ENCODE measurements at regions not wholly inside any gene's neighbourhood (a gene's known extent, or its start where the extent isn't known, plus 50 kb on each side); places are given as distances from the start of the nearest gene placed in this dataset.
"Not testable (repeated sequence)": the region's sequence is repeated elsewhere in the genome, so short reads cannot be mapped to it uniquely, and the experiment has no call there.

DNA sequence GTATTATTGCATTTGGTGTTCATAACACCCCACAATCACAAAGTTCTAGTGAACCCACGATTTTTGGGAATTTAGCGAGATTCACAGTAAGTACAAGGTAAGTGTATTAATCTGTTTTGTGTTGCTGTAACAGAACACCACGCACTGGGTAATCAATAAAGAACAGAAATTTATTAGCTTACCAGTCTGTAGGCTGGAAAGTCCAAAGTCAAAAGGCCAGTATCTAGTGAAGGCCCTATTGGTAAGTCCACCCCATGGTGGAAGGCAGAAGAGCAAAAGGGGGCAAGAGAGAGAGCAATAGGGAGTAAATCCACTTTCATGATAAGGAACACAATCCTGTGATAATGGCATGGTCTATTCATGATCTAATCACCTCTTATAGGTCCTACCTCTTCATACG is 190.3 kb upstream of the KCNMB2 start:
- intact Hi-C loops (cut with micrococcal nuclease; ENCODE audit: unreplicated experiment) = no loop called here
- Histone ChIP-seq H3K9me2 (ENCODE audit: insufficient read depth) (no peaks in the 10 kb centered on the region), H3K79me2 (ENCODE audit: low read depth) (no peaks in the 10 kb centered on the region), H3K36me3 (ENCODE audit: low read depth) (no peaks in the 10 kb centered on the region), H3K4me1 (replicated peaks; ENCODE audit: insufficient read depth) (no peaks in the 10 kb centered on the region), H3K27ac (no peak overlapping the region), H3K4me3 (no peak overlapping the region), H2AFZ (no peak overlapping the region), H3F3A (ENCODE audit: insufficient read depth, low read depth) (no peaks in the 10 kb centered on the region), H3K9me3 (ENCODE audit: insufficient read depth, low read depth) (no peaks in the 10 kb centered on the region), H4K20me1 (ENCODE audit: insufficient read depth) (no peaks in the 10 kb centered on the region), H3K4me2 (no peak overlapping the region), H3K27me3 (ENCODE audit: insufficient read depth, low read depth) (no peaks in the 10 kb centered on the region)
- POLR2A ChIA-PET (ENCODE audit: unreplicated experiment) = no interaction called here
- BruUV-seq (replicated peaks) = no TSS peak
- DNase-seq = no peak
- CTCF ChIA-PET = no interaction called here
- TF ChIP-seq EZH2 (IDR thresholded peaks at IDR 0.05; ENCODE audit: low read depth) = no peak
- TF ChIP-seq, protein P1, sequence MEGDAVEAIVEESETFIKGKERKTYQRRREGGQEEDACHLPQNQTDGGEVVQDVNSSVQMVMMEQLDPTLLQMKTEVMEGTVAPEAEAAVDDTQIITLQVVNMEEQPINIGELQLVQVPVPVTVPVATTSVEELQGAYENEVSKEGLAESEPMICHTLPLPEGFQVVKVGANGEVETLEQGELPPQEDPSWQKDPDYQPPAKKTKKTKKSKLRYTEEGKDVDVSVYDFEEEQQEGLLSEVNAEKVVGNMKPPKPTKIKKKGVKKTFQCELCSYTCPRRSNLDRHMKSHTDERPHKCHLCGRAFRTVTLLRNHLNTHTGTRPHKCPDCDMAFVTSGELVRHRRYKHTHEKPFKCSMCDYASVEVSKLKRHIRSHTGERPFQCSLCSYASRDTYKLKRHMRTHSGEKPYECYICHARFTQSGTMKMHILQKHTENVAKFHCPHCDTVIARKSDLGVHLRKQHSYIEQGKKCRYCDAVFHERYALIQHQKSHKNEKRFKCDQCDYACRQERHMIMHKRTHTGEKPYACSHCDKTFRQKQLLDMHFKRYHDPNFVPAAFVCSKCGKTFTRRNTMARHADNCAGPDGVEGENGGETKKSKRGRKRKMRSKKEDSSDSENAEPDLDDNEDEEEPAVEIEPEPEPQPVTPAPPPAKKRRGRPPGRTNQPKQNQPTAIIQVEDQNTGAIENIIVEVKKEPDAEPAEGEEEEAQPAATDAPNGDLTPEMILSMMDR (conservative IDR thresholded peaks at IDR 0.05) = no peak

DNA sequence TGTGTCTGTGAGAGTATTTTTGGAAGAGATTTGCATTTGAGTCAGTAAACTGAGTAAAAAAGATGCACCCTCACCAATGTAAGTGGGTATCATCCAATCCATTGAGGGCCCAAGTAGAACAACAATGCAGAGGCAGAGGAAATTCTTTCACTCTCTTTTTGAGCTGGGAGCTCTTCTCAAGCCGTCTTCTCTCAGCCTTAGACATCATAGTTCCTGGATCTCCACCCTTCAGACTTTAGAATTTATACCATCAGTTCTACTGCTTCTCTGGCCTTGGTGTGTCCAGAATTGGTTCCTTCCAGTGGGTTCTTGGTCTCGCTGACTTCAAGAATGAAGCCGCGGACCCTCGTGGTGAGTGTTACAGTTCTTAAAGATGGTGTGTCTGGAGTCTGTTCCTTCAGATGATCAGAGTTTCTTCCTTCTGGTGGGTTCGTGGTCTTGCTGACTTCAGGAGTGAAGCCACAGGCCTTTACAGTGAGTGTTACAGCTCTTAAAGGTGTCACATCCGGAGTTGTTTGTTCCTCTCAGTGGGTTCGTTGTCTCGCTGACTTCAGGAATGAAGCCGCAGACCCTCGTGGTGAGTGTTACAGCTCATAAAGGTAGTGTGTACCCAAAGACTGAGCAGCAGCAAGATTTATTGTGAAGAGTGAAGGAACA is 187.5 kb upstream of the KCNMB2 start:
- CTCF ChIA-PET; H3K4me3 ChIP-seq; intact Hi-C loops (cut with micrococcal nuclease; ENCODE audit: unreplicated experiment); H3K27ac ChIP-seq; H3K27me3 ChIP-seq (ENCODE audit: insufficient read depth, low read depth); H3K36me3 ChIP-seq (ENCODE audit: low read depth); H3F3A ChIP-seq (ENCODE audit: insufficient read depth, low read depth); H3K79me2 ChIP-seq (ENCODE audit: low read depth); POLR2A ChIA-PET (ENCODE audit: unreplicated experiment); BruUV-seq (replicated peaks); H4K20me1 ChIP-seq (ENCODE audit: insufficient read depth); H3K9me3 ChIP-seq (ENCODE audit: insufficient read depth, low read depth); DNase-seq; H3K9me2 ChIP-seq (ENCODE audit: insufficient read depth); H2AFZ ChIP-seq; H3K4me2 ChIP-seq; H3K4me1 ChIP-seq (replicated peaks; ENCODE audit: insufficient read depth): not testable (repeated sequence)

DNA sequence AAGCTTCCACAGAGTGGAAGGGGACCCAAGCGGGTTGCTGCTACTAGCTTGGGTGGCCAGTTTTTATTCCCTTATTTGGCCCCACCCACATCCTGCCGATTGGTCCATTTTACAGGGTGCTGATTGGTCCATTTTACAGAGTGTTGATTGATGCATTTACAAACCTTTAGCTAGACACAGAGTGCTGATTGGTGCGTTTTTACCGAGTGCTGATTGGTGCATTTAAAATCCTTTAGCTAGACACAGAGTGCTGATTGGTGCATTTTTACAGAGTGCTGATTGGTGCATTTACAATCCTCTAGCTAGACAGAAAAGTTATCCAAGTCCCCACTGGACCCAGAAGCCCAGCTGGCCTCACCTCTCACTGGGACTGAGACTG is 187.0 kb upstream of the KCNMB2 start:
- H3K9me3 ChIP-seq (ENCODE audit: insufficient read depth, low read depth); DNase-seq; POLR2A ChIA-PET (ENCODE audit: unreplicated experiment); H2AFZ ChIP-seq; CTCF ChIA-PET; H3K27me3 ChIP-seq (ENCODE audit: insufficient read depth, low read depth); H3K4me2 ChIP-seq; H3F3A ChIP-seq (ENCODE audit: insufficient read depth, low read depth); H3K4me3 ChIP-seq; intact Hi-C loops (cut with micrococcal nuclease; ENCODE audit: unreplicated experiment); BruUV-seq (replicated peaks); H3K79me2 ChIP-seq (ENCODE audit: low read depth); H3K9me2 ChIP-seq (ENCODE audit: insufficient read depth); H3K4me1 ChIP-seq (replicated peaks; ENCODE audit: insufficient read depth); H4K20me1 ChIP-seq (ENCODE audit: insufficient read depth); H3K36me3 ChIP-seq (ENCODE audit: low read depth); H3K27ac ChIP-seq: not testable (repeated sequence)

DNA sequence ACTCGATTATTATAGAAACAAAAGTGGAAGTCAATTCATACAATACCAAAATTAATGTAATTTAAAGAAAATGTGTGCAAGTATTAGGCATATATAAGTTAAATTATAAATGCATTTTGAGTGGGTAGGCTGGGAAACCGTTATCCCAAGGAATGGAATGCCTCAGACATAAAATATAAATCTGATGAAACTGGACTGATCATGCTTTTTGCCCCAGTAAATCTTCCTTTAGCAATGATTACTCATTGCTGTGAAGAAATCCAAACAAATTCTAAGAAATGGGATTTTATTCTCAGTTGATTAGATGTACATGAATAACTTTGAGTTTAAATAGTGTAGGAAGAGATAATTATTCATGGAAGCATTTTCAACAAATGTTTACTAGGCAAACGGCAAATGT is 185.5 kb upstream of the KCNMB2 start:
- Histone ChIP-seq H3K9me2 (ENCODE audit: insufficient read depth) (no peaks in the 10 kb centered on the region; the same call in 1 of the 2 replicates), H3K36me3 (ENCODE audit: low read depth) (no peaks in the 10 kb centered on the region), H3K79me2 (ENCODE audit: low read depth) (no peaks in the 10 kb centered on the region), H2AFZ (no peak overlapping the region), H3K4me3 (no peak overlapping the region), H4K20me1 (ENCODE audit: insufficient read depth) (no peaks in the 10 kb centered on the region), H3K9me3 (ENCODE audit: insufficient read depth, low read depth) (no peaks in the 10 kb centered on the region), H3K27me3 (ENCODE audit: insufficient read depth, low read depth) (no peaks in the 10 kb centered on the region), H3K4me2 (no peak overlapping the region), H3F3A (ENCODE audit: insufficient read depth, low read depth) (no peaks in the 10 kb centered on the region), H3K4me1 (replicated peaks; ENCODE audit: insufficient read depth) (no peaks in the 10 kb centered on the region), H3K27ac (no peak overlapping the region)
- ChIA-PET CTCF (no interaction called here), POLR2A (ENCODE audit: unreplicated experiment) (no interaction called here)
- TF ChIP-seq, protein P1 (conservative IDR thresholded peaks at IDR 0.05) = no peak
- no peak for TF ChIP-seq EZH2 (IDR thresholded peaks at IDR 0.05; ENCODE audit: low read depth)
- intact Hi-C loops (cut with micrococcal nuclease; ENCODE audit: unreplicated experiment) = no loop called here
- no TSS peak for BruUV-seq (replicated peaks)
- no peak for DNase-seq

Data from PC-9 (cell line).